ENCODE measurements at regions not wholly inside any gene's neighbourhood (a gene's known extent, or its start where the extent isn't known, plus 50 kb on each side); places are given as distances from the start of the nearest gene placed in this dataset.

DNA sequence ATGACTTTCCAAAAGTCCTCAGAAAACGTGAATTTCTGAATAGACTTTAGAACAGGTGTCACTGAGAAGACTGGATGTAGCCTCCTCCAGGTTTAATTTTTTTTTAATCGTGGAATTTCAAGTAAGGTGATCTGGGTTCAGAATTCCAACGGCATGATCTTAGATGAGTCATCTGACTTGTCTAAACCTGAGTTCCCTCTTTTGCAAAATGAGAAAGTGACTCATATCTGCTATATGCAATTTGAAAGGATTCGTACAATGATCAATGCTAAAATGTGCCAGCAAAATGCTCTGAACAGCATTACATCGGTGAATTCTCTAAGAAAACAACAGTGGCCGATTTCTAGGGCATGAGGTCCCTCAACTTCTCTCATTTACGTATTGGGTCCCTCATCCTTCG is 69.1 kb upstream of the ZNF516 start:
- H3K27ac ChIP-seq (ENCODE audit: low read length), result peak overlapping the region; percentile 71
- POLR2A ChIA-PET (ENCODE audit: unreplicated experiment), result no interaction called here
- intact Hi-C loops (cut with micrococcal nuclease), result no loop called here
- H3K4me1 ChIP-seq (ENCODE audit: insufficient read depth, low read length), result peaks cover 26% of the 10 kb centered on the region
- CTCF ChIA-PET, result no interaction called here
- H3K4me2 ChIP-seq (ENCODE audit: low read length), result peak overlapping the region; percentile 64
- H2AFZ ChIP-seq (ENCODE audit: low read length), result 0 out of 2 replicates have a peak overlapping the region, but pooled peaks have one; percentile 10
- TF ChIP-seq EZH2 (IDR thresholded peaks at IDR 0.05; ENCODE audit: low read length, unreplicated experiment), result no peak
- TF ChIP-seq, protein P1, sequence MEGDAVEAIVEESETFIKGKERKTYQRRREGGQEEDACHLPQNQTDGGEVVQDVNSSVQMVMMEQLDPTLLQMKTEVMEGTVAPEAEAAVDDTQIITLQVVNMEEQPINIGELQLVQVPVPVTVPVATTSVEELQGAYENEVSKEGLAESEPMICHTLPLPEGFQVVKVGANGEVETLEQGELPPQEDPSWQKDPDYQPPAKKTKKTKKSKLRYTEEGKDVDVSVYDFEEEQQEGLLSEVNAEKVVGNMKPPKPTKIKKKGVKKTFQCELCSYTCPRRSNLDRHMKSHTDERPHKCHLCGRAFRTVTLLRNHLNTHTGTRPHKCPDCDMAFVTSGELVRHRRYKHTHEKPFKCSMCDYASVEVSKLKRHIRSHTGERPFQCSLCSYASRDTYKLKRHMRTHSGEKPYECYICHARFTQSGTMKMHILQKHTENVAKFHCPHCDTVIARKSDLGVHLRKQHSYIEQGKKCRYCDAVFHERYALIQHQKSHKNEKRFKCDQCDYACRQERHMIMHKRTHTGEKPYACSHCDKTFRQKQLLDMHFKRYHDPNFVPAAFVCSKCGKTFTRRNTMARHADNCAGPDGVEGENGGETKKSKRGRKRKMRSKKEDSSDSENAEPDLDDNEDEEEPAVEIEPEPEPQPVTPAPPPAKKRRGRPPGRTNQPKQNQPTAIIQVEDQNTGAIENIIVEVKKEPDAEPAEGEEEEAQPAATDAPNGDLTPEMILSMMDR (conservative IDR thresholded peaks at IDR 0.05; ENCODE audit: low read depth, low read length), result no peak
- TF ChIP-seq EZH2phosphoT487 (IDR thresholded peaks at IDR 0.05; ENCODE audit: borderline replicate concordance, low read length), result no peak
- H3K27me3 ChIP-seq (ENCODE audit: low read length), result peaks cover 5% of the 10 kb centered on the region; the same call in 1 of the 2 replicates
- DNase-seq, result peak; percentile 87
- H3K9ac ChIP-seq (ENCODE audit: low read length), result no peak overlapping the region
- BruUV-seq (replicated peaks), result no TSS peak
- H3F3A ChIP-seq (ENCODE audit: low read length, unreplicated experiment), result no peaks in the 10 kb centered on the region
- no peaks in the 10 kb centered on the region for H4K20me1 ChIP-seq (ENCODE audit: low read length)
- ATAC-seq, result peak; percentile 49
- H3K9me3 ChIP-seq (ENCODE audit: low read length), result no peaks in the 10 kb centered on the region
- H3K36me3 ChIP-seq (ENCODE audit: low read depth, low read length), result no peaks in the 10 kb centered on the region
- H3K9me2 ChIP-seq (replicated peaks; ENCODE audit: low read length), result no peaks in the 10 kb centered on the region
- H3K79me2 ChIP-seq (ENCODE audit: low read length), result no peaks in the 10 kb centered on the region
- H3K4me3 ChIP-seq (ENCODE audit: low read length), result peak overlapping the region; percentile 45; the same call in 1 of the 2 replicates

DNA sequence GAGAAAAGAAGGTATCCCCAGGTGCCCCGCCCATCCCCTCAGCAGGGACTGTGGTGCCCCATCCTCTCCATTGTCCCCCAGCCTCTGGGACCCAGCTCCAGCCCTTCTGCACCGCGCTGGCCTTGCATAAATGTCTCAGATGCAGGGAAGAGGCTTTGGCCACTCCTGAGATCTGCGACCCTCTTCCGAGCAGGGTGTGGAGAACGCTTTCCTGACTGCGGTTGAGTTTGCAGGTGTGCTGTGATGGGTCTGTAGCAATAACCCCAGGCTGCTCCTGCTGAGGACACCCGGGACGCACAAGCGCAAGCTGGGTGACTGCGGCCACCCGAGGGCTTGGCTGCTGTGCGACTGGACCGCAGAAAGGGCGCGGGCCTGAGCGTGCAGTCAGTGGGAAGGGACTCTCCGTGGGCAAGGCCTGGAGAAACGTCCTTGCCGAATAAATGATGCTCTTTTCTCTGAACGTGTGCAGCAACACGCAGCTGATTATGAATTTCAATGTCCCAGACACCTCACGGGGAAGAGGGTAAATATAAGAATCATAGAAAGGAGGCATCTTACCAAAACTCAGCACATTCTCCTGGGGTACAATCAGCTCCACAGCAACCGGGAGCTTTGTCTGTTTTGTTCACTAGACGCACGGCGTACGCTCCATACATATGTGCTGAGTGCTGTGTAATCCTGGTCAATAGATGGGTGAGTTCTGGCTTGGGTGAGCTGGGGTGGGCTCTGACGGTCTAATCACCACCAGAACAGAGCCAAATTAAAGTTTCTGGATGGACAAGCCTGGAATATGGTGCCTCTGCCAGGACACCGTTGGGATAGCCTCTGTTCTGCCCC is 67.5 kb upstream of the ZNF516 start:
- H3K27ac ChIP-seq (ENCODE audit: low read length), result no peak overlapping the region
- H3K9ac ChIP-seq (ENCODE audit: low read length), result no peak overlapping the region
- peaks cover 8% of the 10 kb centered on the region; the same call in 1 of the 2 replicates for H3K27me3 ChIP-seq (ENCODE audit: low read length)
- H3K4me3 ChIP-seq (ENCODE audit: low read length), result no peak overlapping the region
- POLR2A ChIA-PET (ENCODE audit: unreplicated experiment), result no interaction called here
- H3F3A ChIP-seq (ENCODE audit: low read length, unreplicated experiment), result no peaks in the 10 kb centered on the region
- H3K9me3 ChIP-seq (ENCODE audit: low read length), result no peaks in the 10 kb centered on the region
- intact Hi-C loops (cut with micrococcal nuclease), result no loop called here
- no peak overlapping the region for H3K4me2 ChIP-seq (ENCODE audit: low read length)
- H3K79me2 ChIP-seq (ENCODE audit: low read length), result no peaks in the 10 kb centered on the region
- BruUV-seq (replicated peaks), result no TSS peak
- no peaks in the 10 kb centered on the region for H3K36me3 ChIP-seq (ENCODE audit: low read depth, low read length)
- no peak overlapping the region for H2AFZ ChIP-seq (ENCODE audit: low read length)
- H4K20me1 ChIP-seq (ENCODE audit: low read length), result no peaks in the 10 kb centered on the region
- DNase-seq (no peak), ATAC-seq (no peak)
- peaks cover 29% of the 10 kb centered on the region for H3K4me1 ChIP-seq (ENCODE audit: insufficient read depth, low read length)
- no peak for TF ChIP-seq EZH2 (IDR thresholded peaks at IDR 0.05; ENCODE audit: low read length, unreplicated experiment)
- no peak for TF ChIP-seq EZH2phosphoT487 (IDR thresholded peaks at IDR 0.05; ENCODE audit: borderline replicate concordance, low read length)
- CTCF ChIA-PET, result no interaction called here
- no peaks in the 10 kb centered on the region for H3K9me2 ChIP-seq (replicated peaks; ENCODE audit: low read length)

DNA sequence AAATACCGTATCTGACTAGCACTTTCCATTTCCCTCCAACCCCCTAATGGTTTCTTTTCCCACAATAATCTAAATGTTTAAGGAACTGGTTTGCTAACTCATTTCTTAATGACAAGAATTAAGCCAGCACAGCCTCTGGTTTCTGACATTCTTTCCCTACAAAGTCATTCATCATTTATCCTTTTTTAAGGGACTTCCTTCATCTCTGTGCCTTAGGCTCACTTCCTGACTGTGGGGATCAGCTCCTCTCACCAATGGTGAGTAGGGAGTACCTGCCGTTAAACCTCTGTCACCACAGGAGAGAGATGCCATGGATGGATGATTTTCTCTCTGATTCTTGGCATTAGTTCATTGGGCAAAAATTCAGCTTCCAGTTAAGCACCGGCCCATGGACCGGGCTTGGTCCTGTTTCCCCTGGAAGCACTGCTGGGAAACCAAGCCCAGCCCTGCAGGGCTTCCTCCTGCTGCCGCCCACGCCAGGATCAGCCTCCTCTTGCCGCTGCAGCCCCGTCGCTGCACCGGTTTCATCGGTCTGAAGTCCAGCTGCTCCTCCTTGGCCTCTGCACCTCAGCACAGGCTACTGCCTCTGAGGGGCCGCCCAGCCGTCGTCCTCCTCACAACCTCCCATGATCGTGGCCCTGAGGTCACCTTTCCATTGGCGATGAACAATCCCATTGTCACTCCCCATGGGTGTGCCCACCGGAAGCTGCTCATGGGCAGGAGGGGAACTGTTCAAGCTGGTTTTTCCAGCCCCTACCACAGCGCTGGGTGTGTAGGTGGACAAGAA is 64.0 kb upstream of the ZNF516 start:
- no peaks in the 10 kb centered on the region for H4K20me1 ChIP-seq (ENCODE audit: low read length)
- no peaks in the 10 kb centered on the region for H3F3A ChIP-seq (ENCODE audit: low read length, unreplicated experiment)
- H3K9me3 ChIP-seq (ENCODE audit: low read length), result no peaks in the 10 kb centered on the region
- no peak for TF ChIP-seq EZH2phosphoT487 (IDR thresholded peaks at IDR 0.05; ENCODE audit: borderline replicate concordance, low read length)
- TF ChIP-seq, protein P1 (conservative IDR thresholded peaks at IDR 0.05; ENCODE audit: low read depth, low read length), result no peak
- TF ChIP-seq EZH2 (IDR thresholded peaks at IDR 0.05; ENCODE audit: low read length, unreplicated experiment), result no peak
- DNase-seq (peak; percentile 48), ATAC-seq (peak; percentile 31)
- H3K4me2 ChIP-seq (ENCODE audit: low read length), result peak overlapping the region; percentile 57
- peak overlapping the region; percentile 65 for H2AFZ ChIP-seq (ENCODE audit: low read length)
- peak overlapping the region; percentile 29; the same call in 1 of the 2 replicates for H3K4me3 ChIP-seq (ENCODE audit: low read length)
- ChIA-PET CTCF (interaction anchor here (0.6 kb wide), 1 partner anchor 128 kb away, joined by 7 read pairs; no protein-coding TSS in a partner anchor), POLR2A (ENCODE audit: unreplicated experiment) (no interaction called here)
- H3K9me2 ChIP-seq (replicated peaks; ENCODE audit: low read length), result no peaks in the 10 kb centered on the region
- H3K36me3 ChIP-seq (ENCODE audit: low read depth, low read length), result no peaks in the 10 kb centered on the region
- intact Hi-C loops (cut with micrococcal nuclease), result no loop called here
- no peak overlapping the region for H3K9ac ChIP-seq (ENCODE audit: low read length)
- BruUV-seq (replicated peaks), result no TSS peak
- H3K27me3 ChIP-seq (ENCODE audit: low read length), result peaks cover 20% of the 10 kb centered on the region; the same call in 1 of the 2 replicates
- H3K4me1 ChIP-seq (ENCODE audit: insufficient read depth, low read length), result peaks cover 13% of the 10 kb centered on the region
- H3K79me2 ChIP-seq (ENCODE audit: low read length), result no peaks in the 10 kb centered on the region
- H3K27ac ChIP-seq (ENCODE audit: low read length), result peak overlapping the region; percentile 27; the same call in 1 of the 2 replicates
